NCI-H146 treated with DMSO at 0.1 percent for 48 hours (cell line): ENCODE measurements at regions not wholly inside any gene's neighbourhood (a gene's known extent, or its start where the extent isn't known, plus 50 kb on each side); places are given as distances from the start of the nearest gene placed in this dataset.
"Not testable (repeated sequence)": the region's sequence is repeated elsewhere in the genome, so short reads cannot be mapped to it uniquely, and the experiment has no call there.

Source experiments
- DNase-seq: peaks from one replicate; lab custom pipeline; 2025; ENCODE audit not compliant: unreplicated experiment; lab: John Stamatoyannopoulos, UW

GRCh38 chr3:165521131-165521871, 315.9 kb downstream of the BCHE start:
- no peak for DNase-seq

- DNase-seq = no peak
These were observed 317.5 kb downstream of the BCHE start for GRCh38 chr3:165519687-165520086.

- DNase-seq = no peak
These were observed 318.9 kb downstream of the BCHE start for GRCh38 chr3:165518346-165518745.

- no peak for DNase-seq
These were observed 317.8 kb upstream of the SLITRK3 start for GRCh38 chr3:165513715-165514701.

- no peak for DNase-seq
These were observed 311.4 kb upstream of the SLITRK3 start for GRCh38 chr3:165507576-165507975.

- no peak for DNase-seq
These were observed 310.9 kb upstream of the SLITRK3 start for GRCh38 chr3:165507060-165507459.

GRCh38 chr3:165505657-165506056, 309.5 kb upstream of the SLITRK3 start:
- no peak for DNase-seq

- no peak for DNase-seq
These were observed 308.4 kb upstream of the SLITRK3 start for GRCh38 chr3:165504554-165504953.

GRCh38 chr3:165503825-165504224, 307.6 kb upstream of the SLITRK3 start:
- no peak for DNase-seq

GRCh38 chr3:165503346-165503745, 307.2 kb upstream of the SLITRK3 start:
- no peak for DNase-seq

GRCh38 chr3:165502707-165503106, 306.5 kb upstream of the SLITRK3 start:
- no peak for DNase-seq

GRCh38 chr3:165498742-165499141, 302.6 kb upstream of the SLITRK3 start:
- DNase-seq = not testable (repeated sequence)

- DNase-seq = no peak
These were observed 295.3 kb upstream of the SLITRK3 start for GRCh38 chr3:165491487-165491886.

GRCh38 chr3:165476399-165477060, 280.3 kb upstream of the SLITRK3 start:
- no peak for DNase-seq

- DNase-seq = no peak
These were observed 270.7 kb upstream of the SLITRK3 start for GRCh38 chr3:165466856-165467255.

GRCh38 chr3:165464736-165465135, 268.6 kb upstream of the SLITRK3 start:
- no peak for DNase-seq

GRCh38 chr3:165463531-165463930, 267.3 kb upstream of the SLITRK3 start:
- no peak for DNase-seq

GRCh38 chr3:165462636-165463334, 266.6 kb upstream of the SLITRK3 start:
- no peak for DNase-seq

GRCh38 chr3:165459924-165460835, 264.0 kb upstream of the SLITRK3 start:
- DNase-seq = no peak

- DNase-seq = no peak
These were observed 262.9 kb upstream of the SLITRK3 start for GRCh38 chr3:165459111-165459510.
